ENCODE measurements at regions not wholly inside any gene's neighbourhood (a gene's known extent, or its start where the extent isn't known, plus 50 kb on each side); places are given as distances from the start of the nearest gene placed in this dataset.

DNA sequence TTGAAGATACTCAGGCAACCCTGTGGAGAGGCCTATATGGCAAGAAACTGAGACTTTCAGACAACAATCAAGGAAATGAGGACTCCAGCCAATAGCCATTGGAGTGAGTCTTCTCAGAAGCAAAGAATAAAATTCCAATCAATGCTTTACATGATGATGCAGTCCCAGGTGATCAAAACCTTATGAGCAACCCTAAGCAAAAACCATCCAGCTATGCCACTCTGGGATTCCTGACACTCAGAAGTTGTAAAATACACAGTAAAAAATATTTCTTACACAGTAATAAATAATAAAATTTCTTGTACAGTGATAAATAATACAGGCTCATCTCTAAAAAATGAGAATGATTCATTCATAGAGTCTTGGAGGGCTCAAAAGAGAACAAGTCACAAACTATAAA, 150.6 kb downstream of the IL15 start:
- TF ChIP-seq, protein P1, sequence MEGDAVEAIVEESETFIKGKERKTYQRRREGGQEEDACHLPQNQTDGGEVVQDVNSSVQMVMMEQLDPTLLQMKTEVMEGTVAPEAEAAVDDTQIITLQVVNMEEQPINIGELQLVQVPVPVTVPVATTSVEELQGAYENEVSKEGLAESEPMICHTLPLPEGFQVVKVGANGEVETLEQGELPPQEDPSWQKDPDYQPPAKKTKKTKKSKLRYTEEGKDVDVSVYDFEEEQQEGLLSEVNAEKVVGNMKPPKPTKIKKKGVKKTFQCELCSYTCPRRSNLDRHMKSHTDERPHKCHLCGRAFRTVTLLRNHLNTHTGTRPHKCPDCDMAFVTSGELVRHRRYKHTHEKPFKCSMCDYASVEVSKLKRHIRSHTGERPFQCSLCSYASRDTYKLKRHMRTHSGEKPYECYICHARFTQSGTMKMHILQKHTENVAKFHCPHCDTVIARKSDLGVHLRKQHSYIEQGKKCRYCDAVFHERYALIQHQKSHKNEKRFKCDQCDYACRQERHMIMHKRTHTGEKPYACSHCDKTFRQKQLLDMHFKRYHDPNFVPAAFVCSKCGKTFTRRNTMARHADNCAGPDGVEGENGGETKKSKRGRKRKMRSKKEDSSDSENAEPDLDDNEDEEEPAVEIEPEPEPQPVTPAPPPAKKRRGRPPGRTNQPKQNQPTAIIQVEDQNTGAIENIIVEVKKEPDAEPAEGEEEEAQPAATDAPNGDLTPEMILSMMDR (IDR thresholded peaks at IDR 0.05): no peak
- no peak for TF ChIP-seq POLR2A (IDR thresholded peaks at IDR 0.05)
